Activated T-helper 2 cell treated with anti-CD3 and anti-CD28 coated beads, Interferon-gamma antibody, Interleukin-2, Interleukin-4, amounts not matched to agents 10 μg/mL and 5 μg/mL and 100 μg/mL, durations not matched to agents 14 hours and 24 hours and 36 hours (primary cell): ENCODE measurements at regions not wholly inside any gene's neighbourhood (a gene's known extent, or its start where the extent isn't known, plus 50 kb on each side); places are given as distances from the start of the nearest gene placed in this dataset.
"Not testable (repeated sequence)": the region's sequence is repeated elsewhere in the genome, so short reads cannot be mapped to it uniquely, and the experiment has no call there.

ENCODE experiments used
- DNase-seq: peaks from one replicate; pipeline ENCODE4 v3.0.0; 2021; ENCODE audit warnings: low spot score
- H3K27ac Mint-ChIP-seq: one replicate; pipeline ENCODE4 v1.8.0; 2021; ENCODE audit warnings: mixed read lengths
- H3K27me3 Mint-ChIP-seq: one replicate; pipeline ENCODE4 v1.8.0; 2021; ENCODE audit warnings: low read depth, mixed read lengths
- H3K36me3 Mint-ChIP-seq: one replicate; pipeline ENCODE4 v1.8.0; 2021; ENCODE audit warnings: low read depth, mixed read lengths
- H3K4me1 Mint-ChIP-seq: one replicate; pipeline ENCODE4 v1.8.0; 2021; ENCODE audit warnings: low read depth, mixed read lengths
- H3K4me3 Mint-ChIP-seq: one replicate; pipeline ENCODE4 v1.8.0; 2021; ENCODE audit warnings: low read depth, mild to moderate bottlenecking, moderate library complexity, mixed read lengths
- H3K9me3 Mint-ChIP-seq: one replicate; pipeline ENCODE4 v1.8.0; 2021; ENCODE audit warnings: mixed read lengths
- intact Hi-C: fragments of 100-400 bp; cut with micrococcal nuclease; formaldehyde crosslinking; loops from one replicate; pipeline ENCODE4 v1.15.1; 2023

GRCh38 chr12:88360343-88360742 lies 218.2 kb downstream of the TMTC3 start:
- intact Hi-C loops, result no loop called here
- Mint-ChIP-seq H3K4me1 (no peaks in the 10 kb centered on the region), H3K9me3 (peaks cover 11% of the 10 kb centered on the region), H3K27ac (no peak overlapping the region), H3K4me3 (no peak overlapping the region), H3K27me3 (peaks cover 11% of the 10 kb centered on the region), H3K36me3 (no peaks in the 10 kb centered on the region)
- DNase-seq, result no peak

- intact Hi-C loops, result no loop called here
- no peaks in the 10 kb centered on the region for H3K36me3 Mint-ChIP-seq
- H3K4me1 Mint-ChIP-seq, result no peaks in the 10 kb centered on the region
- H3K4me3 Mint-ChIP-seq, result no peak overlapping the region
- peaks cover 11% of the 10 kb centered on the region for H3K9me3 Mint-ChIP-seq
- DNase-seq, result no peak
- no peak overlapping the region for H3K27ac Mint-ChIP-seq
- peaks cover 11% of the 10 kb centered on the region for H3K27me3 Mint-ChIP-seq
These were observed 218.8 kb downstream of the KITLG start for GRCh38 chr12:88361493-88361892.

GRCh38 chr12:88362439-88362838 lies 217.8 kb downstream of the KITLG start:
- peaks cover 11% of the 10 kb centered on the region for H3K9me3 Mint-ChIP-seq
- H3K27ac Mint-ChIP-seq, result no peak overlapping the region
- H3K4me3 Mint-ChIP-seq, result no peak overlapping the region
- no peaks in the 10 kb centered on the region for H3K4me1 Mint-ChIP-seq
- intact Hi-C loops, result no loop called here
- no peak for DNase-seq
- no peaks in the 10 kb centered on the region for H3K36me3 Mint-ChIP-seq
- peaks cover 11% of the 10 kb centered on the region for H3K27me3 Mint-ChIP-seq

GRCh38 chr12:88365403-88365802 lies 214.9 kb downstream of the KITLG start:
- Mint-ChIP-seq H3K4me3 (no peak overlapping the region), H3K9me3 (no peaks in the 10 kb centered on the region), H3K36me3 (no peaks in the 10 kb centered on the region), H3K27ac (no peak overlapping the region), H3K27me3 (peaks cover 12% of the 10 kb centered on the region), H3K4me1 (no peaks in the 10 kb centered on the region)
- no peak for DNase-seq
- intact Hi-C loops, result no loop called here

GRCh38 chr12:88366101-88366500 lies 214.2 kb downstream of the KITLG start:
- intact Hi-C loops, result no loop called here
- H3K27ac Mint-ChIP-seq, result no peak overlapping the region
- H3K4me3 Mint-ChIP-seq, result no peak overlapping the region
- H3K9me3 Mint-ChIP-seq, result no peaks in the 10 kb centered on the region
- no peak for DNase-seq
- H3K36me3 Mint-ChIP-seq, result no peaks in the 10 kb centered on the region
- H3K27me3 Mint-ChIP-seq, result peaks cover 12% of the 10 kb centered on the region
- H3K4me1 Mint-ChIP-seq, result no peaks in the 10 kb centered on the region

- Mint-ChIP-seq H3K27ac (no peak overlapping the region), H3K27me3 (peaks cover 12% of the 10 kb centered on the region), H3K9me3 (no peaks in the 10 kb centered on the region), H3K36me3 (no peaks in the 10 kb centered on the region), H3K4me3 (no peak overlapping the region), H3K4me1 (no peaks in the 10 kb centered on the region)
- DNase-seq, result no peak
- intact Hi-C loops, result no loop called here
These were observed 213.0 kb downstream of the KITLG start for GRCh38 chr12:88367231-88367630.

GRCh38 chr12:88368077-88368476 lies 212.2 kb downstream of the KITLG start:
- peaks cover 10% of the 10 kb centered on the region for H3K27me3 Mint-ChIP-seq
- DNase-seq, H3K4me1 Mint-ChIP-seq, H3K9me3 Mint-ChIP-seq, H3K36me3 Mint-ChIP-seq, H3K4me3 Mint-ChIP-seq, intact Hi-C loops, H3K27ac Mint-ChIP-seq: not testable (repeated sequence)

GRCh38 chr12:88371416-88372183 lies 208.7 kb downstream of the KITLG start:
- H3K4me3 Mint-ChIP-seq, result no peak overlapping the region
- intact Hi-C loops, result no loop called here
- peaks cover 1% of the 10 kb centered on the region for H3K27me3 Mint-ChIP-seq
- H3K9me3 Mint-ChIP-seq, result no peaks in the 10 kb centered on the region
- no peak for DNase-seq
- no peaks in the 10 kb centered on the region for H3K4me1 Mint-ChIP-seq
- H3K36me3 Mint-ChIP-seq, result no peaks in the 10 kb centered on the region
- H3K27ac Mint-ChIP-seq, result no peak overlapping the region

- DNase-seq, result no peak
- H3K27me3 Mint-ChIP-seq, result no peaks in the 10 kb centered on the region
- H3K36me3 Mint-ChIP-seq, result no peaks in the 10 kb centered on the region
- no peaks in the 10 kb centered on the region for H3K9me3 Mint-ChIP-seq
- no peaks in the 10 kb centered on the region for H3K4me1 Mint-ChIP-seq
- intact Hi-C loops, result no loop called here
- H3K27ac Mint-ChIP-seq, result no peak overlapping the region
- no peak overlapping the region for H3K4me3 Mint-ChIP-seq
These were observed 204.7 kb downstream of the KITLG start for GRCh38 chr12:88375306-88376305.

- H3K4me3 Mint-ChIP-seq, result no peak overlapping the region
- intact Hi-C loops, result no loop called here
- no peaks in the 10 kb centered on the region for H3K27me3 Mint-ChIP-seq
- no peaks in the 10 kb centered on the region for H3K36me3 Mint-ChIP-seq
- H3K9me3 Mint-ChIP-seq, result no peaks in the 10 kb centered on the region
- no peak overlapping the region for H3K27ac Mint-ChIP-seq
- no peaks in the 10 kb centered on the region for H3K4me1 Mint-ChIP-seq
- DNase-seq, result no peak
These were observed 202.3 kb downstream of the KITLG start for GRCh38 chr12:88377973-88378372.

- DNase-seq, result no peak
- H3K27ac Mint-ChIP-seq, result no peak overlapping the region
- H3K9me3 Mint-ChIP-seq, result peaks cover 4% of the 10 kb centered on the region
- no peaks in the 10 kb centered on the region for H3K27me3 Mint-ChIP-seq
- no peaks in the 10 kb centered on the region for H3K36me3 Mint-ChIP-seq
- H3K4me1 Mint-ChIP-seq, result peaks cover 7% of the 10 kb centered on the region
- H3K4me3 Mint-ChIP-seq, result no peak overlapping the region
- intact Hi-C loops, result no loop called here
These were observed 198.8 kb downstream of the KITLG start for GRCh38 chr12:88381466-88381865.

- peaks cover 8% of the 10 kb centered on the region for H3K9me3 Mint-ChIP-seq
- no peak for DNase-seq
- no peak overlapping the region for H3K4me3 Mint-ChIP-seq
- intact Hi-C loops, result no loop called here
- H3K27ac Mint-ChIP-seq, result no peak overlapping the region
- no peaks in the 10 kb centered on the region for H3K27me3 Mint-ChIP-seq
- H3K36me3 Mint-ChIP-seq, result no peaks in the 10 kb centered on the region
- H3K4me1 Mint-ChIP-seq, result peaks cover 8% of the 10 kb centered on the region
These were observed 196.9 kb downstream of the KITLG start for GRCh38 chr12:88383405-88383804.
